HG03457 (cell line): ENCODE measurements at regions not wholly inside any gene's neighbourhood (a gene's known extent, or its start where the extent isn't known, plus 50 kb on each side); places are given as distances from the start of the nearest gene placed in this dataset.
"Not testable (repeated sequence)": the region's sequence is repeated elsewhere in the genome, so short reads cannot be mapped to it uniquely, and the experiment has no call there.

Source experiments
- ATAC-seq: cut with Tn5 transposase; IDR thresholded peaks from one replicate; pipeline ENCODE4 v1.9.1; 2021; ENCODE audit warnings: moderate number of reproducible peaks; ENCODE audit not compliant: unreplicated experiment

GRCh38 chr5:168070761-168071160 is 220.7 kb upstream of the WWC1 start:
- ATAC-seq = no peak

GRCh38 chr5:168072665-168073064 is 218.8 kb upstream of the WWC1 start:
- ATAC-seq = no peak

GRCh38 chr5:168073311-168073710 is 218.1 kb upstream of the WWC1 start:
- ATAC-seq = no peak

- no peak for ATAC-seq
These were observed 217.2 kb upstream of the WWC1 start for GRCh38 chr5:168073991-168074800.

- no peak for ATAC-seq
These were observed 216.1 kb upstream of the WWC1 start for GRCh38 chr5:168075387-168075786.

GRCh38 chr5:168076561-168076991 is 214.9 kb upstream of the WWC1 start:
- no peak for ATAC-seq

- ATAC-seq = no peak
These were observed 206.0 kb upstream of the WWC1 start for GRCh38 chr5:168085261-168086031.

- no peak for ATAC-seq
These were observed 205.3 kb upstream of the WWC1 start for GRCh38 chr5:168086104-168086610.

GRCh38 chr5:168086746-168087145 is 204.7 kb upstream of the WWC1 start:
- ATAC-seq = no peak

GRCh38 chr5:168088410-168089173 is 202.9 kb upstream of the WWC1 start:
- no peak for ATAC-seq

GRCh38 chr5:168089201-168089887 is 202.1 kb upstream of the WWC1 start:
- no peak for ATAC-seq

GRCh38 chr5:168092209-168093185 is 198.9 kb upstream of the WWC1 start:
- no peak for ATAC-seq

- no peak for ATAC-seq
These were observed 198.1 kb upstream of the WWC1 start for GRCh38 chr5:168093200-168093910.

- no peak for ATAC-seq
These were observed 194.9 kb upstream of the WWC1 start for GRCh38 chr5:168096525-168096924.

- ATAC-seq = no peak
These were observed 193.4 kb upstream of the WWC1 start for GRCh38 chr5:168097876-168098653.

- ATAC-seq = no peak
These were observed 190.1 kb upstream of the WWC1 start for GRCh38 chr5:168101352-168101751.

GRCh38 chr5:168103018-168103417 is 188.4 kb upstream of the WWC1 start:
- ATAC-seq = not testable (repeated sequence)

- no peak for ATAC-seq
These were observed 187.1 kb upstream of the WWC1 start for GRCh38 chr5:168104350-168104749.
